Gastroesophageal sphincter (tissue), 3 donors: ENCODE measurements at regions not wholly inside any gene's neighbourhood (a gene's known extent, or its start where the extent isn't known, plus 50 kb on each side); places are given as distances from the start of the nearest gene placed in this dataset.

Experiments used
- CTCF ChIP-seq, 4 experiments: fragments of 200-600 bp in 2 of 4; fragments of 450-650 bp in 2 of 4; sonication (generic) in 1 of 4; IDR thresholded peaks; one replicate each; pipeline ENCODE4 v1.5.1; 2017 to 2019; ENCODE audit warnings: antibody characterized with exemption in 4 of 4, mild to moderate bottlenecking in 2 of 4, moderate library complexity in 2 of 4
- EP300 ChIP-seq: sonication (generic); formaldehyde crosslinking; IDR thresholded peaks from one replicate; pipeline ENCODE4 v1.6.1; 2017; ENCODE audit warnings: antibody characterized with exemption, mild to moderate bottlenecking
- POLR2A ChIP-seq, 2 donors: fragments of 450-650 bp; IDR thresholded peaks; one replicate each; pipeline ENCODE4 v1.6.1; 2017; ENCODE audit warnings: antibody characterized with exemption in 2 of 2, mild to moderate bottlenecking in 2 of 2, moderate library complexity in 1 of 2
- POLR2AphosphoS5 ChIP-seq: sonication (generic); formaldehyde crosslinking; IDR thresholded peaks from one replicate; pipeline ENCODE4 v1.6.1; 2017; ENCODE audit warnings: antibody characterized with exemption

GRCh38 chr5:167713896-167714295, 577.5 kb upstream of the WWC1 start:
- TF ChIP-seq CTCF (IDR thresholded peaks at IDR 0.05) (no peak), POLR2AphosphoS5 (no peak), EP300 (no peak), POLR2A (IDR thresholded peaks at IDR 0.05) (no peak)
